Lower leg skin (tissue), 4 donors: ENCODE measurements at regions not wholly inside any gene's neighbourhood (a gene's known extent, or its start where the extent isn't known, plus 50 kb on each side); places are given as distances from the start of the nearest gene placed in this dataset.

Source experiments
- DNase-seq, 2 donors: peaks; one replicate each; pipeline ENCODE4 v3.0.0-alpha.2; 2019; ENCODE audit warnings: low spot score in 2 of 2
- H3K4me3 ChIP-seq: fragments of 200-600 bp; sonication (generic); 2 replicates; pipeline ENCODE4 v1.5.1; 2017; ENCODE audit warnings: mild to moderate bottlenecking, low read depth; ENCODE audit not compliant: poor library complexity, severe bottlenecking
- POLR2A ChIP-seq, 2 donors: fragments of 450-650 bp; IDR thresholded peaks; one replicate each; pipeline ENCODE4 v1.6.1; 2016 to 2017; ENCODE audit warnings: antibody characterized with exemption in 2 of 2, mild to moderate bottlenecking in 1 of 2, moderate library complexity in 1 of 2
- WGBS, 2 donors: methylation state at CpG; one replicate each; pipeline ENCODE4 v1.1.5; 2018; 5-methylcytosine and 5-hydroxymethylcytosine counted together
- intact Hi-C: fragments of 100-400 bp; cut with DNase I; formaldehyde crosslinking; loops from one replicate; pipeline ENCODE4 v1.15.0; 2023; ENCODE audit warnings: low total_unique reads
- TF ChIP-seq, protein P1 (sequence below), 3 donors: fragments of 450-650 bp; IDR thresholded peaks; one replicate each; pipeline ENCODE4 v1.5.1; 2016; ENCODE audit warnings: antibody characterized with exemption in 3 of 3, mild to moderate bottlenecking in 3 of 3, moderate library complexity in 2 of 3

DNA sequence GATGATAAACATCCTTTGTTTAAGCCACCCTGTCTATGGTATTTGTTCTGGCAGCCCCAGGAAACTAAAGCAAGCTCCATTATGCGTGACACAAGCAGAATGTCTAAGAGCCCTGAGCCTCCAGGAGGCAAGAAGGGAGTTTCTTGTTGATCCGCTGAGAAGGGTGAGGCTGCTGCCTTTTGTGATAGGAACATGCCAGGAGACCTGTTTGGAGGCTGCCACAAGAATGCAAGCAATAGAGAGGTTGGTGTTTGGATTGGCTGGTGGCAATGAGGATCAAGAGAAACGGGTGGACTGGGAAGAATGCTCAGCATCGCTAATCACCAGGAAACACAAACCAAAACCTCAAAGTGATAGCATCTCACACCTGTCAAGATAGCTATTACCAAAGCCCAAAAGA lies 104.8 kb downstream of the ASB7 start:
- WGBS, 2 donors, result 53 to 64% methylated on average over 4 of the region's 4 CpGs
- intact Hi-C loops, result no loop called here
- H3K4me3 ChIP-seq, result no peak overlapping the region
- no peak for TF ChIP-seq POLR2A (IDR thresholded peaks at IDR 0.05)
- peak in 1 of 2 donors; percentile 20 for DNase-seq

- intact Hi-C loops, result no loop called here
- no peak overlapping the region for H3K4me3 ChIP-seq
- WGBS, 2 donors, result 89 to 94% methylated on average over 3 of the region's 3 CpGs
- TF ChIP-seq, protein P1, sequence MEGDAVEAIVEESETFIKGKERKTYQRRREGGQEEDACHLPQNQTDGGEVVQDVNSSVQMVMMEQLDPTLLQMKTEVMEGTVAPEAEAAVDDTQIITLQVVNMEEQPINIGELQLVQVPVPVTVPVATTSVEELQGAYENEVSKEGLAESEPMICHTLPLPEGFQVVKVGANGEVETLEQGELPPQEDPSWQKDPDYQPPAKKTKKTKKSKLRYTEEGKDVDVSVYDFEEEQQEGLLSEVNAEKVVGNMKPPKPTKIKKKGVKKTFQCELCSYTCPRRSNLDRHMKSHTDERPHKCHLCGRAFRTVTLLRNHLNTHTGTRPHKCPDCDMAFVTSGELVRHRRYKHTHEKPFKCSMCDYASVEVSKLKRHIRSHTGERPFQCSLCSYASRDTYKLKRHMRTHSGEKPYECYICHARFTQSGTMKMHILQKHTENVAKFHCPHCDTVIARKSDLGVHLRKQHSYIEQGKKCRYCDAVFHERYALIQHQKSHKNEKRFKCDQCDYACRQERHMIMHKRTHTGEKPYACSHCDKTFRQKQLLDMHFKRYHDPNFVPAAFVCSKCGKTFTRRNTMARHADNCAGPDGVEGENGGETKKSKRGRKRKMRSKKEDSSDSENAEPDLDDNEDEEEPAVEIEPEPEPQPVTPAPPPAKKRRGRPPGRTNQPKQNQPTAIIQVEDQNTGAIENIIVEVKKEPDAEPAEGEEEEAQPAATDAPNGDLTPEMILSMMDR (IDR thresholded peaks at IDR 0.05), result no peak
- TF ChIP-seq POLR2A (IDR thresholded peaks at IDR 0.05), result no peak
- peak in 1 of 2 donors; percentile 62 for DNase-seq
These were observed 106.5 kb downstream of the ASB7 start for GRCh38 chr15:100708916-100709315.

DNA sequence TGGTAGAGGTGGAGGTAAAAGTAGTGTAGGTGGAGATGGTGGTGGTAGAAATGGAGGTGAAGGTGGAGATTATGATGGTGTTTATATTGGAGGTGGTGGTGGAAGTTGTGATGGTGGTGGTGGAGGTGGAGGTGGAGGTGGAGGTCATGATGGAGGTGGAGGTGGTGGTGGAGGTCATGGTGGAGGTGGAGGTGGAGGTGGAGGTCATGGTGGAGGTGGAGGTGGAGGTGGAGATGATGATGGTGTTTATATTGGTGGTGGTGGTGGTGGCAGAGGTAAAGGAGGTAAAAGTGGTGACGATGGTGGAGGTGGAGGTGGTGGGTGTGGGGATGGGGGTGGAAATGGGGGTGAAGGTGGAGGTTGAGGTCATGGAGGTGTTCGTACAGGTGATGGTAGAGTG lies 107.8 kb downstream of the ASB7 start:
- no peak for DNase-seq
- intact Hi-C loops, result no loop called here
- H3K4me3 ChIP-seq, result no peak overlapping the region
- 50 to 52% methylated on average over 2 of the region's 2 CpGs for WGBS, 2 donors
- no peak for TF ChIP-seq POLR2A (IDR thresholded peaks at IDR 0.05)
- TF ChIP-seq, protein P1 (IDR thresholded peaks at IDR 0.05), result no peak

DNA sequence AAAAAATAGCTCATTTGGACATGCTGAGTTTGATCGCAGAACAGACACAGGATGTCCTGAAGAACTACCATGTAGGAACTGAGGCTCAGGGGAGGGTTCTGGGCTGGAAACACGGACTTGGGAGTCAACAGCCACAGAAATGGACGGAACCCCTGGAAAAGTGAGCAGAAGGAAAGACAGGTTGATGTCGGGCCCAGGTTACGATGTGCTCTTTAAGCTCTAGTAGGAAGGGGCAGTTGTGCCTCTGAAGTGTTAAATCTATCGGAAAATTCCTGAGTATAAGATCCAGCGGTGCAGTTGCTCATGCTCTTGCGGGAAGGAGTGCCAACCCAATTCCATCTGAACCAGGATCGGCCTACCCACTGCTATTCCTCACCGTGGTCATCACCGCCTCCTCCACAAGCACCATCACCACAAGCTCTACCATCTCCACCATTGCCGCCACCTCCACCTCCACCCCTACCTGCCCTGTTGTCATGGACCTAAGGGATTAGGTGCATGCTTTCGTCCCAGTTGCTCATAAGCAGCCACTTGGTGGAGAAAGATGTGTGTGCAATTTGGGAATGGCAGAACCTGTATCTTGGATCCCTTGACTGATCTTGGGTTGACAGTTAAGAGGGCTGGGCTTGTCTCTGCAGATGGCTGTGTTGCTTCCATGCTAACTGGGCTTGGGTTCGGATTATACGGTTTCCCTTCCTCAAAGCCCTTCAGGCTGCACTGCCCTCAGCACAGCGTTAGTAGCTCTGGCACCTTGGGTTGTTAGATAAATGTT lies 108.5 kb downstream of the ASB7 start:
- no peak overlapping the region for H3K4me3 ChIP-seq
- TF ChIP-seq, protein P1 (IDR thresholded peaks at IDR 0.05), result no peak
- TF ChIP-seq POLR2A (IDR thresholded peaks at IDR 0.05), result no peak
- intact Hi-C loops, result no loop called here
- DNase-seq, result peak in 1 of 2 donors; percentile 60
- 95 to 97% methylated on average over 16 of the region's 16 CpGs for WGBS, 2 donors

- 64 to 65% methylated on average over 9 of the region's 9 CpGs for WGBS, 2 donors
- H3K4me3 ChIP-seq, result no peak overlapping the region
- peak in 1 of 2 donors; percentile 59 for DNase-seq
- TF ChIP-seq, protein P1 (IDR thresholded peaks at IDR 0.05), result no peak
- no peak for TF ChIP-seq POLR2A (IDR thresholded peaks at IDR 0.05)
- intact Hi-C loops, result no loop called here
These were observed 109.2 kb downstream of the ASB7 start for GRCh38 chr15:100711516-100712021.

- 49 to 51% methylated on average over 5 to 8 of the region's 8 CpGs for WGBS, 2 donors
These were observed 109.8 kb downstream of the ASB7 start for GRCh38 chr15:100712226-100712625.

More at GRCh38 chr15:100712226-100712625, 109.8 kb downstream of the ASB7 start:
- H3K4me3 ChIP-seq, result no peak overlapping the region
- peak in 1 of 2 donors; percentile 86 for DNase-seq
- intact Hi-C loops, result no loop called here
- TF ChIP-seq POLR2A (IDR thresholded peaks at IDR 0.05), result no peak
- TF ChIP-seq, protein P1 (IDR thresholded peaks at IDR 0.05), result no peak
